K562 (cell line): ENCODE measurements at regions not wholly inside any gene's neighbourhood (a gene's known extent, or its start where the extent isn't known, plus 50 kb on each side); places are given as distances from the start of the nearest gene placed in this dataset.

Source experiments
- DIDO1 ChIP-seq: fragments of 450-650 bp; IDR thresholded peaks from 2 replicates; pipeline ENCODE4 v1.6.1; 2016; ENCODE audit warnings: low read depth, missing biosample characterization, missing genetic modification characterization
- SRSF1 ChIP-seq: fragments of 200-400 bp; formaldehyde crosslinking; IDR thresholded peaks from 2 replicates; pipeline ENCODE4 v1.6.1; 2017; ENCODE audit warnings: mild to moderate bottlenecking, low read depth, low read length, moderate library complexity
- TEAD4 ChIP-seq, 2 experiments: sonication (generic) in 1 of 2; formaldehyde crosslinking in 1 of 2; IDR thresholded peaks; 2 replicates each; pipeline versions ENCODE4 v1.6.1 to v1.8.0; 2012 to 2022; ENCODE audit warnings: borderline replicate concordance in 1 of 2, inconsistent platforms in 1 of 2, low read length in 1 of 2, mild to moderate bottlenecking in 1 of 2, missing genetic modification reagents in 1 of 2
- ZBTB1 ChIP-seq: sonication (generic); formaldehyde crosslinking; IDR thresholded peaks from 2 replicates; pipeline ENCODE4 v1.8.1; 2023; ENCODE audit warnings: missing genetic modification reagents, low read depth, mild to moderate bottlenecking, borderline replicate concordance
- ZNF584 ChIP-seq: fragments of 200-800 bp; sonication (Bioruptor generic); IDR thresholded peaks from 2 replicates; pipeline ENCODE4 v1.6.1; 2016; ENCODE audit warnings: low read depth, mild to moderate bottlenecking, missing genetic modification characterization, missing compliant biosample characterization
- TF ChIP-seq, protein P1 (sequence below): sonication (generic); formaldehyde crosslinking; IDR thresholded peaks from 2 replicates; pipeline ENCODE4 v1.4.0; 2020; ENCODE audit warnings: mild to moderate bottlenecking, missing genetic modification reagents
- TF ChIP-seq, protein P2 (sequence below), 3 experiments: IDR thresholded peaks in 2 of 3; conservative IDR thresholded peaks in 1 of 3; 2 replicates each; pipeline ENCODE4 v1.5.1; 2011 to 2012; ENCODE audit warnings: low read length in 3 of 3, mild to moderate bottlenecking in 3 of 3, control low read depth in 2 of 3, improper control_type of control experiment in 1 of 3, inconsistent platforms in 1 of 3, low read depth in 1 of 3, mixed read lengths in 1 of 3, moderate library complexity in 1 of 3; ENCODE audit not compliant: insufficient read depth in 2 of 3

DNA sequence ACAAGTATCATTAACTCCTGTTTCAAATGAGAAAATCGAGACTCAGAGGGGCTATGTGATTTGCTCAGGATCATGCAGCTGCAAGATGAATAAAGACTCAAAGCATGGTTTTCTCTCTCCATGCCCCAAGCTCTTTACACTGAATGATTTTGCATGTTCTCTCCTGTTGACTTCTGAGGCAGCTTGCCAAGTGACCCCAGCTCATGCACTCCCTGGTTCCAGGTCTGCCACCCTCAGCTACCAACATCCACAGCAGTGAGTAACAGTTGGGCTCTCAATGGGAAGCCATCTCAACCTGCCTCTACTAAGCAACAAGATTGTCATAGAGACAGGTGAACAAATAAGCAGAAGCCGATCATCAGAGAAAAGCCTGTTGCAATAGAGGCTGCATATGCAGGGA is 116.9 kb upstream of the GADL1 start:
- TF ChIP-seq DIDO1 (tag) (no peak), ZBTB1 (CRISPR knock-in tag) (no peak), ZNF584 (CRISPR knock-in tag) (no peak), SRSF1 (no peak), TEAD4 (IDR thresholded peaks at IDR 0.05; ENCODE audit: low read length) (no peak), TEAD4 (CRISPR knock-in tag; IDR thresholded peaks at IDR 0.05; ENCODE audit: borderline replicate concordance) (no peak)
- TF ChIP-seq, protein P1, sequence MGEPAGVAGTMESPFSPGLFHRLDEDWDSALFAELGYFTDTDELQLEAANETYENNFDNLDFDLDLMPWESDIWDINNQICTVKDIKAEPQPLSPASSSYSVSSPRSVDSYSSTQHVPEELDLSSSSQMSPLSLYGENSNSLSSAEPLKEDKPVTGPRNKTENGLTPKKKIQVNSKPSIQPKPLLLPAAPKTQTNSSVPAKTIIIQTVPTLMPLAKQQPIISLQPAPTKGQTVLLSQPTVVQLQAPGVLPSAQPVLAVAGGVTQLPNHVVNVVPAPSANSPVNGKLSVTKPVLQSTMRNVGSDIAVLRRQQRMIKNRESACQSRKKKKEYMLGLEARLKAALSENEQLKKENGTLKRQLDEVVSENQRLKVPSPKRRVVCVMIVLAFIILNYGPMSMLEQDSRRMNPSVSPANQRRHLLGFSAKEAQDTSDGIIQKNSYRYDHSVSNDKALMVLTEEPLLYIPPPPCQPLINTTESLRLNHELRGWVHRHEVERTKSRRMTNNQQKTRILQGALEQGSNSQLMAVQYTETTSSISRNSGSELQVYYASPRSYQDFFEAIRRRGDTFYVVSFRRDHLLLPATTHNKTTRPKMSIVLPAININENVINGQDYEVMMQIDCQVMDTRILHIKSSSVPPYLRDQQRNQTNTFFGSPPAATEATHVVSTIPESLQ (CRISPR knock-in tag), result no peak
- TF ChIP-seq, protein P2, sequence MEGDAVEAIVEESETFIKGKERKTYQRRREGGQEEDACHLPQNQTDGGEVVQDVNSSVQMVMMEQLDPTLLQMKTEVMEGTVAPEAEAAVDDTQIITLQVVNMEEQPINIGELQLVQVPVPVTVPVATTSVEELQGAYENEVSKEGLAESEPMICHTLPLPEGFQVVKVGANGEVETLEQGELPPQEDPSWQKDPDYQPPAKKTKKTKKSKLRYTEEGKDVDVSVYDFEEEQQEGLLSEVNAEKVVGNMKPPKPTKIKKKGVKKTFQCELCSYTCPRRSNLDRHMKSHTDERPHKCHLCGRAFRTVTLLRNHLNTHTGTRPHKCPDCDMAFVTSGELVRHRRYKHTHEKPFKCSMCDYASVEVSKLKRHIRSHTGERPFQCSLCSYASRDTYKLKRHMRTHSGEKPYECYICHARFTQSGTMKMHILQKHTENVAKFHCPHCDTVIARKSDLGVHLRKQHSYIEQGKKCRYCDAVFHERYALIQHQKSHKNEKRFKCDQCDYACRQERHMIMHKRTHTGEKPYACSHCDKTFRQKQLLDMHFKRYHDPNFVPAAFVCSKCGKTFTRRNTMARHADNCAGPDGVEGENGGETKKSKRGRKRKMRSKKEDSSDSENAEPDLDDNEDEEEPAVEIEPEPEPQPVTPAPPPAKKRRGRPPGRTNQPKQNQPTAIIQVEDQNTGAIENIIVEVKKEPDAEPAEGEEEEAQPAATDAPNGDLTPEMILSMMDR (IDR thresholded peaks at IDR 0.05 in 2 of 3, conservative IDR thresholded peaks at IDR 0.05 in 1 of 3; ENCODE audit: insufficient read depth in 2 of 3, low read depth in 1 of 3, low read length in 3 of 3), result no peak
